NCI-H2227 (cell line): ENCODE measurements at regions not wholly inside any gene's neighbourhood (a gene's known extent, or its start where the extent isn't known, plus 50 kb on each side); places are given as distances from the start of the nearest gene placed in this dataset.

ENCODE experiments used
- DNase-seq: peaks from one replicate; lab custom pipeline; 2025; ENCODE audit not compliant: unreplicated experiment; lab: John Stamatoyannopoulos, UW

DNA sequence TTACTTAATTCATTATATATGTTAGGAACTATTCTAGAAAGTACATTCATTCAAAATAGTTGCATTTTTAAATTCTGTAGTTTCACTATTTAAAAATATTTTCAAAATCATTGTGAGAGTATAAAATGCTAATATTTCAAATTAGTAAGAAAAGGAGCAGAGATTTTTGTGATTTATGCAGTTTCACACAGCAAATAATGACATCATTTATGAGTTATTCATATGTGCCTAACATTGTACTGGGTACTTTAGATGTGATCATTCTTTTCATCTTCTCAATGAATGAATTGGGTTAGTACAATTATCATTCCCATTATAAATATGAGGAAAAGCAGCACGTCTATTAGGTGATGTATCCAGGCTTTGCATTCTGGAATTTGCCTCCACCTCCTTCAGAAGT is 1451.0 kb upstream of the IGFBP7 start:
- no peak for DNase-seq

- DNase-seq: no peak
Observed at GRCh38 chr4:58560736-58561135, 1450.6 kb upstream of the IGFBP7 start.

GRCh38 chr4:58553679-58554078 is 1443.5 kb upstream of the IGFBP7 start:
- no peak for DNase-seq

GRCh38 chr4:58553031-58553430 is 1442.8 kb upstream of the IGFBP7 start:
- DNase-seq: no peak

- no peak for DNase-seq
Observed at GRCh38 chr4:58551676-58552075, 1441.5 kb upstream of the IGFBP7 start.

DNA sequence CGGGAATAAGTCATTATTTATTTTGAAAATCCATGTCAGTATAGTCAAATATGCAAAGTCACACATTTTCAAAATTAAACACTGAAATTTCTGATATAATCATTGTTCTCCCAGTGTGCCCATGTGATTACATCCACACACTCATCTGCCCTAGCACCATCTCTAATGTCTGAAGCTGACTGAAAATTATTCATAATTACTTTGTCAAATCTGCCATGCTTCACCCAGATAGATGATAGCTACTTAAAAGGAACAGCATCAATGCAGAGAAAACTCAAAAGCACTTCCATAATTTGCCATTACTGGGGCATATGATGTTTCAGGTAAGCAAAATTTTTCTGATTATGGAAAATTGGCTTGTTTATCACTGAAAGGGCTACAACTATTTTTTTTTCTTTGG is 1433.3 kb upstream of the IGFBP7 start:
- DNase-seq: no peak

- DNase-seq: no peak
Observed at GRCh38 chr4:58541926-58542325, 1431.7 kb upstream of the IGFBP7 start.

- no peak for DNase-seq
Observed at GRCh38 chr4:58522765-58523382, 1412.7 kb upstream of the IGFBP7 start.

DNA sequence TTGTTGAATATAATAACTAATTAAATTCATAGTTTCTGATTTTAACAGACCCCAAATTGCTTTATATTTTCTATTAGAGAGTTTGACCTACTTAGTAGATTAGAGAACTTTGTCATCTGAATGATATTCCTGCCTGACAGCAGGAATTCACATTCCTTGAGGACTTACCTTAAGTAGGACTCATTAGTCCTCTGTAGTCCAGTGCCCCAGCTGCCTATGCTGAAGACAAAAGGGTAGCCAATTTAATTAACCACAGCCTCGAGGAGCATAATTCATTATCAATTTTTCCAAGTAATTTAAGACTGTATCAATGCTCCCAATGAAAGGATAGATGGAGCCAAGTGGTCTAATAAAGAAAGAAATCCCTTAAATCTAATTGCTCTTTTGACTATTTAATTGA is 1405.0 kb upstream of the IGFBP7 start:
- no peak for DNase-seq

DNA sequence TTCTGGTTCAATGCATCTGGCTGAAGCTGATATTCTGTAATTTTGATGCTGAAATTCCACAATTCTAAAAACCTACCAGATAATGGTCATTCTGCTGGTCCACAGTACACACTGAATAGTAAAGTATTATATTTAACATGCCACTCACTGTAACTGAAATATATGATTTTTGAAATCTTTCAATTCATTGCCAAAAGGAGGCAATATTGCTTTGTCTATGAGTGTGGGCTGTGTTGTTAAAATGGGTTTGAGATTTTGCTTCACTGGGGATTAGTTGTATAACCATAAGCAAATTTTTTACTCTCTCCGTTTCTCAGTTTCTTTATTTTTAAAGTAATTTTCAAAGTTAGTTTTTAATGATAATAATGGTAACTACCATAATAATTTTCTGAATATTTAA is 1404.1 kb upstream of the IGFBP7 start:
- DNase-seq: no peak

GRCh38 chr4:58510652-58511051 is 1400.5 kb upstream of the IGFBP7 start:
- DNase-seq: no peak

- no peak for DNase-seq
Observed at GRCh38 chr4:58507079-58507478, 1396.9 kb upstream of the IGFBP7 start.

DNA sequence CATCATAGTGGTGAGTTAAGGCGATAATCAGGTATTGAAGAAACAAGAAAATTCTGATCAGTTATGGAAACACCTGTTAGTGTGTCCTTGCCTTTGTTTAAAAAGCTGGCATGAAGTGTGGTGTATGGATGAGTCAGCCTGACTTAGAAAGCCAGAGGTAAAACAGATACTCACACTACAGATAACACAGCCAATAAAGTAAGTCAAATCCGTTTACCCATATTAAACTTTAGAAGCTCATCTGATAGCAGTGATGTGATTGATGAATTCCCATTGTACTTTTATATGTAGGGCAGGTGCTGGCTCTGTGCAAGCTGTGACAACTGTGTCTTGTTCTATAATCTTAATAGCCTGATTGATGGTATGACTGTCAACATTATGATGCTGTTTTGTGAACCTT is 1392.7 kb upstream of the IGFBP7 start:
- DNase-seq: no peak

GRCh38 chr4:58499182-58499581 is 1389.0 kb upstream of the IGFBP7 start:
- no peak for DNase-seq

DNA sequence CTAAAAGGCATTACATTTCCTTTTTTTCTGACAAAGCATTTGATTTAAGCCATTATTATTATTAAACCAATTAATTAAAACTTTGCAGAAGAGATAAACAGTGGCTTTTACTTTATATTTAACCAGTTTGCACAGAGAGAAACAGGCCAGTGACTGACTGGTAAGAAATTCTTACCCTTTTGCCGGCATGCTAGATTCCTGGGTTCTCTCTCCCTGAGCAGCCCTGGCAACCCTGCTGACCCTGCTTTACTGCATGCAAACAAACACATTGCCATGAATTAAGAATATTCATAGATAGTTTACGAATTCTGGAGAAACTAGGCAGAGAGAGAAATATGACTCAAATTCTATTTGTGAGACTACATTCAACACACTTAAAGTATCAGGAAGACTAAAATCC is 1381.4 kb upstream of the IGFBP7 start:
- DNase-seq: no peak

DNA sequence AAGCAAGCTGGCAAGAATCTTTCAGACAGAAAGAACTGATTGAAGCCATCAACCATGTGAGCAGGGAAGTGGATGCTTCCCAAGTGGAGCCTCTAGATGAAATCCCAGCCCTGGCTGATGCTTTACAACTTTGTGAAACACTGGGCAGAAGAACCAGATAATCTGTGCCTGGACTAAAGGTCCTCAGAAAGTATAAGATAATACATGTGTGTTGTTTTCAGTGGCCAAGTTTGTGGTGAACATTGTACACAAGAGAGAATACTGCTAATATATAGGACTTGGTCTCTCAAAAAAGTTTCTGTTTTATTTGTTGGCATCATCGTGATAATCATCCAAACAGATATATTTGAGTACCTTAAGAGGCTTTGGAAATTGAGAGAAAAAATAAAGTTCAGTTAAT is 1367.8 kb upstream of the IGFBP7 start:
- DNase-seq: no peak

- no peak for DNase-seq
Observed at GRCh38 chr4:58477513-58477912, 1367.3 kb upstream of the IGFBP7 start.

DNA sequence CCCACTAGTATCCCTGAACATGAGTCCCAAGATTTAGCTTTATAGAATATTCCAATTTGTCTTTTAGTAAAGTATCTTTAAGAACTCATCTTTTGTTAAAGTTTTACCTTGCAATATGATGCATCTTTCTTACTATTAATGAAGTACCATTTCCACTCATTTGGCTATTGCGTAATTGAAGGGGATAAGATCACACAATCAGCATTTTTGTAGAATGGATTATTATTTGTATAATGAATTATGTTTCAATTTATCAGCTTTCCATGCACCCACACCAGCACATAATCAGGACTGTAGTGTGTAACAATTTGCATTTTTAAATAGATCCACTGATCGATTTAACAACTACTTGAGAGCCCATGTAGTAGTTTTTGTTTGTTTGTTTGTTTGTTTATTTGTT is 1364.9 kb upstream of the IGFBP7 start:
- no peak for DNase-seq

DNA sequence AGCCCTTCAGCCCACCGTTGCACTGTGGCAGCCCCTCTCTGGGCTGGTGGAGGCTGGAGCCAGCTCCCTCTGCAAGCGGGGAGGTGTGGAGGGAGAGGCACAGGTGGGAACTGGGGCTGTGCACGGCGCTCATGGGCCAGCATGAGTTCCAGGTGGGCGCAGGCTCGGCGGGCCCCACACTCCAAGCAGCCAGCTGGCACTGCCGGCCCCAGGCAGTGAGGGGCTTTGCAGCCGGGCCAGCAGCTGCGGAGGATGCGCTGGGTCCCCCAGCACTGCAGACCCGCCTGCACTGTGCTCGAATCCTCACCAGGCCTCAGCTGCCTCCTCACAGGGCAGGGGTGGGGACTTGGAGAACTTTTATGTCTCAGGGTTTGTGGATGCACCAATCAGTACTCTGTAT is 1354.8 kb upstream of the IGFBP7 start:
- DNase-seq: no peak

DNA sequence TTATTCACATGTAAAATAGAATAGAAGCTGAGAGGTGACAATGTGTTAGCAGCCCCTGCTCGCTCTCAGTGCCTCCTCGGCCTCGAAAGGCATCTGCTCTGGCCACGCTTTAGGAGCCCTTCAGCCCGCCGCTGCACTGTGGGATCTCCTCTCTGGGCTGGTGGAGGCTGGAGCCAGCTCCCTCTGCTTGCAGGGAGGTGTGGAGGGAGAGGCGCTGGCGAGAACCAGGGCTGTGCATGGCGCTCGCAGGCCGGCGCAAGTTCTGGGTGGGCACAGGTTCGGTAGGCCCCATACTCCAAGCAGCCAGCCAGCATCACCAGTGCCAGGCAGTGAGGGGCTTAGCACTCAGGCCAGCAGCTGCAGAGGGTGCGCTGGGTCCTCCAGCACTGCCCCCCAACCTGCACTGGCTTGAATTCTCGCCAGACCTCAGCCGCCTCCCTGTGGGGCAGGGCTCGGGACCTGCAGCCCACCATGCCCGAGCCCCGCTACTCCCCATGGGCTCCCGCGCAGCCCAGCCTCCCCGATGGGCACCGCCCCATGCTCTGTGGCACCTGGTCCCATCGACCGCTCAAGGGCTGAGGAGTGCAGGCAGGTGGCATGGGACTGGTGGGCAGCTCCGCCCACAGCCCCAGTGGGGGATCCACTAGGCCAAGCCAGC is 1346.7 kb upstream of the IGFBP7 start:
- no peak for DNase-seq

DNA sequence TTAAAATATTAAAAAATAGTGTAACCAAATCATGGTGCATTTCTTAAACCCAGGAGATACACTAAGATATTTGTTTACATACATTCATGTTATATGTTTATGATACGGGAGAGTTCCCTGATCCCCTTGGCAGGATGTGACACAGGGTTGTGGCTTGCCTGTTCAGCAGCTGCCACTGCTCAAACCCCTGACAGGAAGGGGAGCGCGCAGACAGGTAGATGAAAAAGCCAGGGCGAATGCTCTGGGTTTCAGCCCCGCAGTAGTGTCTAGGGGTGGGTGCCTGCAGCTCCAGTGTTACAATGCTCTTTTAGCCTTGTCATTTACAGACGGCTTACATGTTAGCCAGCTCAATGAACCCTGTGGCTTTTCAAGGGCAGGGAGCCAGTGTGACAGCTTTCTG is 1343.8 kb upstream of the IGFBP7 start:
- DNase-seq: no peak

GRCh38 chr4:58451707-58452106 is 1341.5 kb upstream of the IGFBP7 start:
- DNase-seq: no peak

- DNase-seq: no peak
Observed at GRCh38 chr4:58435871-58436270, 1325.7 kb upstream of the IGFBP7 start.
